B cell (primary cell): ENCODE measurements at regions not wholly inside any gene's neighbourhood (a gene's known extent, or its start where the extent isn't known, plus 50 kb on each side); places are given as distances from the start of the nearest gene placed in this dataset.

Source experiments
- ATAC-seq: fragments of 200-7000 bp; cut with Tn5 transposase; one replicate; pipeline ENCODE4 v1.10.0; 2021; ENCODE audit warnings: low read depth, mild to moderate bottlenecking, moderate number of reproducible peaks, moderate library complexity
- CTCF ChIA-PET: fragments of 350-600 bp; sonication (Branson Sonifier 250); formaldehyde crosslinking; loops from one replicate; lab custom pipeline; 2021; ENCODE audit warnings: antibody characterized with exemption, inconsistent platforms; lab: Charles Lee
- POLR2A ChIA-PET: fragments of 350-600 bp; sonication (Branson Sonifier 250); formaldehyde crosslinking; loops from one replicate; lab custom pipeline; 2021; ENCODE audit warnings: antibody characterized with exemption; lab: Charles Lee
- DNase-seq: peaks from one replicate; pipeline ENCODE4 v3.0.0; 2013
- H2AFZ ChIP-seq: 2 replicates; pipeline ENCODE4 v1.6.1; 2012; ENCODE audit warnings: mild to moderate bottlenecking, low read depth, low read length; ENCODE audit not compliant: insufficient read depth, poor library complexity, severe bottlenecking
- H3K27ac ChIP-seq, 2 donors: 1 replicate in 1 of 2; 2 replicates in 1 of 2; pipeline ENCODE4 v1.5.1; 2012 to 2013; ENCODE audit warnings: low read length in 2 of 2, mild to moderate bottlenecking in 2 of 2, moderate library complexity in 1 of 2
- H3K27me3 ChIP-seq, 4 experiments: fragments of 200-600 bp in 1 of 4; sonication (generic) in 1 of 4; replicated peaks in 1 of 4; 1 replicate in 2 of 4; 2 replicates in 2 of 4; pipeline versions ENCODE4 v1.6.1 to v1.7.0; 2013 to 2016; ENCODE audit warnings: low read length in 3 of 4, mild to moderate bottlenecking in 2 of 4, mixed read lengths in 1 of 4, moderate library complexity in 1 of 4; ENCODE audit not compliant: insufficient read depth in 4 of 4, control insufficient read depth in 3 of 4; ENCODE audit errors: control extremely low read depth in 1 of 4
- H3K36me3 ChIP-seq, 2 experiments: replicated peaks in 1 of 2; 1 replicate in 1 of 2; 2 replicates in 1 of 2; pipeline versions ENCODE4 v1.6.1 to v1.7.1; 2013; ENCODE audit warnings: low read length in 1 of 2; ENCODE audit not compliant: insufficient read depth in 2 of 2, control insufficient read depth in 1 of 2; ENCODE audit errors: control extremely low read depth in 1 of 2, extremely low read depth in 1 of 2
- H3K4me1 ChIP-seq, 2 donors: fragments of 200-600 bp in 1 of 2; sonication (generic) in 1 of 2; 1 replicate in 1 of 2; 2 replicates in 1 of 2; pipeline versions ENCODE4 v1.5.1 to v1.6.1; 2013 to 2017; ENCODE audit warnings: low read length in 2 of 2; ENCODE audit not compliant: control insufficient read depth in 2 of 2, insufficient read depth in 2 of 2
- H3K4me2 ChIP-seq: replicated peaks from 2 replicates; pipeline ENCODE3; 2012; ENCODE audit warnings: mild to moderate bottlenecking, low read depth, low read length; ENCODE audit not compliant: poor library complexity, severe bottlenecking
- H3K4me3 ChIP-seq, 5 experiments: fragments of 200-600 bp in 1 of 5; sonication (generic) in 1 of 5; 1 replicate in 3 of 5; 2 replicates in 2 of 5; pipeline versions ENCODE4 v1.5.1 to v1.7.0; 2011 to 2016; ENCODE audit warnings: low read length in 4 of 5, mild to moderate bottlenecking in 4 of 5, low read depth in 2 of 5, control low read depth in 1 of 5, moderate library complexity in 1 of 5; ENCODE audit not compliant: insufficient read depth in 1 of 5; ENCODE audit errors: control extremely low read depth in 1 of 5, extremely low read depth in 1 of 5
- H3K79me2 ChIP-seq: fragments of 200-600 bp; sonication (generic); one replicate; pipeline ENCODE4 v1.6.0; 2016; ENCODE audit warnings: low read length; ENCODE audit not compliant: control insufficient read depth, insufficient read depth
- H3K9ac ChIP-seq: fragments of 200-600 bp; sonication (generic); 2 replicates; pipeline ENCODE4 v1.6.1; 2017; ENCODE audit warnings: mild to moderate bottlenecking, low read length, moderate library complexity
- H3K9me3 ChIP-seq, 3 donors: one replicate each; pipeline versions ENCODE4 v1.6.1 to v1.7.1; 2013; ENCODE audit warnings: low read length in 2 of 3; ENCODE audit not compliant: control insufficient read depth in 2 of 3, insufficient read depth in 1 of 3; ENCODE audit errors: control extremely low read depth in 1 of 3
- H4K20me1 ChIP-seq: 2 replicates; pipeline ENCODE4 v1.6.0; 2012; ENCODE audit warnings: mild to moderate bottlenecking, low read length; ENCODE audit not compliant: insufficient read depth, control insufficient read depth, poor library complexity, severe bottlenecking
- H3K27ac Mint-ChIP-seq: one replicate; pipeline ENCODE4 v1.8.0; 2021; ENCODE audit warnings: mixed read lengths
- H3K27me3 Mint-ChIP-seq: one replicate; pipeline ENCODE4 v1.8.0; 2021; ENCODE audit warnings: mixed read lengths
- H3K4me1 Mint-ChIP-seq: one replicate; pipeline ENCODE4 v1.8.0; 2021; ENCODE audit warnings: mixed read lengths
- H3K4me3 Mint-ChIP-seq: one replicate; pipeline ENCODE4 v1.8.0; 2021; ENCODE audit warnings: mixed read lengths
- H3K9me3 Mint-ChIP-seq: one replicate; pipeline ENCODE4 v1.8.0; 2022; ENCODE audit warnings: mixed read lengths; ENCODE audit not compliant: insufficient read depth
- EZH2 ChIP-seq: IDR thresholded peaks from 2 replicates; pipeline ENCODE4 v1.6.1; 2012; ENCODE audit warnings: borderline replicate concordance, low read depth, mild to moderate bottlenecking, moderate library complexity, low read length; ENCODE audit not compliant: insufficient read depth, poor library complexity, severe bottlenecking
- WGBS: methylation state at CpG from one replicate; pipeline ENCODE4 v1.1.5; 2013; ENCODE audit warnings: missing lambda C conversion rate; ENCODE audit not compliant: insufficient coverage; 5-methylcytosine and 5-hydroxymethylcytosine counted together
- intact Hi-C: fragments of 100-400 bp; cut with micrococcal nuclease; formaldehyde crosslinking; loops from one replicate; pipeline ENCODE4 v1.10.0; 2022
- TF ChIP-seq, protein P1 (sequence below): fragments of 200-600 bp; IDR thresholded peaks from one replicate; pipeline ENCODE4 v1.8.0; 2022; ENCODE audit warnings: antibody characterized with exemption, mild to moderate bottlenecking

DNA sequence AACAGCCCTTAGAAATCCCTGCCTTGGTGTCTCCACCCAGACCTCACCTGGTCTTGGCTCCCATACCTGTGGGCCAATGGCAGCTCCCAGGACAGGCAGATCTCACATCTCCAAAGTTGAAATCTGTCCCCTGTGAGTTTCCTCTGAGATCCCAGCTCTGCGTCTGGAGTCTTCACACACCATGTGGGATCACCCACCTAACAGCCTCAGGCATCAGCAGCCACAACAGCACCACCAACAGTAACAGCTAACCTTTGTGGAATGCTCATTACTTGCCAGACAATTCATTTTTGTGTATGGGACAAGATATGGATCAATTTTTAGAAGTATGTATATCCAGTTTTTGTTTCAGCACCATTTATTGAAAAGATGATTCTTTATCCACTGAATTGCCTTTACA, 523.2 kb downstream of the MATN1 start:
- H3K9ac ChIP-seq = no peak overlapping the region
- H3K79me2 ChIP-seq = no peaks in the 10 kb centered on the region
- no peak overlapping the region for H3K4me3 ChIP-seq
- no peaks in the 10 kb centered on the region for H3K4me1 ChIP-seq
- no peak overlapping the region for H3K27ac Mint-ChIP-seq
- no peak overlapping the region for H3K4me2 ChIP-seq
- no CpG with 5 or more reads among the region's 1 CpG for WGBS
- no peaks in the 10 kb centered on the region for H3K36me3 ChIP-seq
- intact Hi-C loops = no loop called here
- H3K9me3 Mint-ChIP-seq = no peaks in the 10 kb centered on the region
- no peak for DNase-seq
- H3K4me3 Mint-ChIP-seq = no peak overlapping the region
- TF ChIP-seq, protein P1, sequence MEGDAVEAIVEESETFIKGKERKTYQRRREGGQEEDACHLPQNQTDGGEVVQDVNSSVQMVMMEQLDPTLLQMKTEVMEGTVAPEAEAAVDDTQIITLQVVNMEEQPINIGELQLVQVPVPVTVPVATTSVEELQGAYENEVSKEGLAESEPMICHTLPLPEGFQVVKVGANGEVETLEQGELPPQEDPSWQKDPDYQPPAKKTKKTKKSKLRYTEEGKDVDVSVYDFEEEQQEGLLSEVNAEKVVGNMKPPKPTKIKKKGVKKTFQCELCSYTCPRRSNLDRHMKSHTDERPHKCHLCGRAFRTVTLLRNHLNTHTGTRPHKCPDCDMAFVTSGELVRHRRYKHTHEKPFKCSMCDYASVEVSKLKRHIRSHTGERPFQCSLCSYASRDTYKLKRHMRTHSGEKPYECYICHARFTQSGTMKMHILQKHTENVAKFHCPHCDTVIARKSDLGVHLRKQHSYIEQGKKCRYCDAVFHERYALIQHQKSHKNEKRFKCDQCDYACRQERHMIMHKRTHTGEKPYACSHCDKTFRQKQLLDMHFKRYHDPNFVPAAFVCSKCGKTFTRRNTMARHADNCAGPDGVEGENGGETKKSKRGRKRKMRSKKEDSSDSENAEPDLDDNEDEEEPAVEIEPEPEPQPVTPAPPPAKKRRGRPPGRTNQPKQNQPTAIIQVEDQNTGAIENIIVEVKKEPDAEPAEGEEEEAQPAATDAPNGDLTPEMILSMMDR = no peak
- TF ChIP-seq EZH2 = no peak
- no peak overlapping the region for H3K27ac ChIP-seq
- no peaks in the 10 kb centered on the region for H3K9me3 ChIP-seq
- peaks cover 15% of the 10 kb centered on the region for H3K27me3 Mint-ChIP-seq
- no peak overlapping the region for H2AFZ ChIP-seq
- no peaks in the 10 kb centered on the region for H3K4me1 Mint-ChIP-seq
- ATAC-seq = no peak
- CTCF ChIA-PET = no interaction called here
- POLR2A ChIA-PET = no interaction called here
- H3K27me3 ChIP-seq = no peaks in the 10 kb centered on the region
- no peaks in the 10 kb centered on the region for H4K20me1 ChIP-seq

DNA sequence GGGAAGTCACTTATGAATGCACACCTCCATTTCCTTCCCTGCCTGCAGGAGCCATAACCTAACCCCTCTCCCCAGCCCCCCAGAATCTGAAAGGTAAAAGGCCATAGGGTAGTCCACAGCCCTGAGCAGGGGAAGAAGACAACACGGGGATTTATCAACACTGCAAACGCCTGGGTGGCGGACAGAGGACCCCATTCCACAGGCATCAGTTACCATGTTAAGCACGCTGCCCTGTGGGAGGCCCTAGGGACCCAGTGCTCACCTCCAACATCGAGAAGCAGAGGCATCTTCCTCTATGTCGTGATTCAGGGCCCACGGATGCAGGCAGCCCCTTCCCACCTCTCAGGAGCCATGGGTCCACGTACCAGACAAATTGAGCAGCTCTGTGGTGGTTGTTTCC, 523.8 kb downstream of the MATN1 start:
- H3K4me3 ChIP-seq = no peak overlapping the region
- H3K4me3 Mint-ChIP-seq = no peak overlapping the region
- CTCF ChIA-PET = no interaction called here
- H3K9me3 Mint-ChIP-seq = no peaks in the 10 kb centered on the region
- peaks cover 15% of the 10 kb centered on the region for H3K27me3 Mint-ChIP-seq
- H3K27me3 ChIP-seq = no peaks in the 10 kb centered on the region
- ATAC-seq (no peak), DNase-seq (no peak)
- intact Hi-C loops = no loop called here
- no peaks in the 10 kb centered on the region for H3K79me2 ChIP-seq
- H3K4me1 ChIP-seq = no peaks in the 10 kb centered on the region
- H3K27ac Mint-ChIP-seq = no peak overlapping the region
- POLR2A ChIA-PET = no interaction called here
- no peak overlapping the region for H3K9ac ChIP-seq
- no peaks in the 10 kb centered on the region for H3K9me3 ChIP-seq
- TF ChIP-seq, protein P1 = no peak
- TF ChIP-seq EZH2 = no peak
- no peak overlapping the region for H2AFZ ChIP-seq
- H3K4me1 Mint-ChIP-seq = no peaks in the 10 kb centered on the region
- no peak overlapping the region for H3K27ac ChIP-seq
- no peak overlapping the region for H3K4me2 ChIP-seq
- 71% methylated on average over 5 of the region's 8 CpGs for WGBS
- H4K20me1 ChIP-seq = no peaks in the 10 kb centered on the region
- no peaks in the 10 kb centered on the region for H3K36me3 ChIP-seq
